ENCODE measurements at regions not wholly inside any gene's neighbourhood (a gene's known extent, or its start where the extent isn't known, plus 50 kb on each side); places are given as distances from the start of the nearest gene placed in this dataset.

DNA sequence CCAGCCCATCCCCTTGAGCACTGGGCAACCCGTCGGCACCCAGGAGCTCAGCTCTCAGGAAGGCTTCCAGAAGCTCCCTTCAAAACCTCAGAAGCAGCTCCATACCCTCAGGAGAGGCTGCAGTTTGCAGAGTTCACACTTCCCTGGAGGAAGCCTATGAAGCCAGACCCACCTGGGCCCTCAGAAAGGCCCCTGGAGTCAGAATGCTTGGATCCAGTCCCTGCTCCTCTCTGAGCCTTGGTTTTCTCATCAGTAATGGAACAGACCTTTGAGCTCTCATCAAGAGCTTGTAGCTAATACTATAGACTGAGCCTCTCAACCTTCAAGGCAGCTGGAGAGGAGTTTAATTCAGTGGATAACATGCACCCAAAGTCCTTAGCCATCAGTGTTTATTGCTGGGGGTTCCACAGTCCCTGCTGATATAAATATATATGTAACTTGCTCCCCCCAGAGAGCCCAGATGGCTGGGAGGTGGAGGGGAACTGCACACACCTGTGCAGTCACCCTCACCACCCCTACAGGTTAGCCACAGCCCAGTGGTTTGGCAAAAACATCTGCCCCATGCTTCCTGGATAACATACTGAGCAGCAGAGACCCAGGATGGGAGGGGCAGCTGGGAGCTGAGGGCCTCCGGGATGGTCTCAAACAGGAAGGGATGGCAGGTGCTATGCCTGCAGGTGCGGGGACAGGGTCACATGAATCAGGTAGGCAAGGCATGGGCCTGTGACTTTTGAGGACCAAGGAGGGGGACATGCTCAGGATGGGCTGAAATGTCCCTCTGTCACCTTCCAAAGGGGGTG, 120.1 kb downstream of the SNX5 start:
- intact Hi-C loops (cut with micrococcal nuclease), result no loop called here
- peak overlapping the region; percentile 46 for H3K4me3 Mint-ChIP-seq
- peak overlapping the region in 1 of 5 experiments; percentile 43 for H3K4me3 ChIP-seq (ENCODE audit: control extremely low read depth in 1 of 5, extremely low read depth in 1 of 5, insufficient read depth in 1 of 5, low read depth in 2 of 5, low read length in 4 of 5)
- WGBS (ENCODE audit: insufficient coverage), result 0% methylated on average over 4 of the region's 4 CpGs
- H3K4me1 ChIP-seq (ENCODE audit: control insufficient read depth in 2 of 2, insufficient read depth in 2 of 2, low read length in 2 of 2), result peaks cover 58 to 70% of the 10 kb centered on the region in 2 donors
- peak overlapping the region; percentile 61 for H3K4me2 ChIP-seq (replicated peaks; ENCODE audit: low read depth, low read length, poor library complexity, severe bottlenecking)
- no peaks in the 10 kb centered on the region for H3K27me3 Mint-ChIP-seq
- TF ChIP-seq, protein P1, sequence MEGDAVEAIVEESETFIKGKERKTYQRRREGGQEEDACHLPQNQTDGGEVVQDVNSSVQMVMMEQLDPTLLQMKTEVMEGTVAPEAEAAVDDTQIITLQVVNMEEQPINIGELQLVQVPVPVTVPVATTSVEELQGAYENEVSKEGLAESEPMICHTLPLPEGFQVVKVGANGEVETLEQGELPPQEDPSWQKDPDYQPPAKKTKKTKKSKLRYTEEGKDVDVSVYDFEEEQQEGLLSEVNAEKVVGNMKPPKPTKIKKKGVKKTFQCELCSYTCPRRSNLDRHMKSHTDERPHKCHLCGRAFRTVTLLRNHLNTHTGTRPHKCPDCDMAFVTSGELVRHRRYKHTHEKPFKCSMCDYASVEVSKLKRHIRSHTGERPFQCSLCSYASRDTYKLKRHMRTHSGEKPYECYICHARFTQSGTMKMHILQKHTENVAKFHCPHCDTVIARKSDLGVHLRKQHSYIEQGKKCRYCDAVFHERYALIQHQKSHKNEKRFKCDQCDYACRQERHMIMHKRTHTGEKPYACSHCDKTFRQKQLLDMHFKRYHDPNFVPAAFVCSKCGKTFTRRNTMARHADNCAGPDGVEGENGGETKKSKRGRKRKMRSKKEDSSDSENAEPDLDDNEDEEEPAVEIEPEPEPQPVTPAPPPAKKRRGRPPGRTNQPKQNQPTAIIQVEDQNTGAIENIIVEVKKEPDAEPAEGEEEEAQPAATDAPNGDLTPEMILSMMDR (IDR thresholded peaks at IDR 0.05), result no peak
- TF ChIP-seq EZH2 (IDR thresholded peaks at IDR 0.05; ENCODE audit: borderline replicate concordance, insufficient read depth, low read depth, low read length, poor library complexity, severe bottlenecking), result no peak
- ATAC-seq (ENCODE audit: low read depth), result peak; percentile 47
- peaks cover 71% of the 10 kb centered on the region for H3K4me1 Mint-ChIP-seq
- H3K27ac Mint-ChIP-seq, result peak overlapping the region; percentile 75
- H3K9me3 Mint-ChIP-seq (ENCODE audit: insufficient read depth), result peaks cover 4% of the 10 kb centered on the region
- H2AFZ ChIP-seq (ENCODE audit: insufficient read depth, low read depth, low read length, poor library complexity, severe bottlenecking), result no peak overlapping the region
- POLR2A ChIA-PET, result no interaction called here
- H3K27me3 ChIP-seq (replicated peaks in 1 of 4; ENCODE audit: control extremely low read depth in 1 of 4, control insufficient read depth in 3 of 4, insufficient read depth in 4 of 4, low read length in 3 of 4), result no peaks in the 10 kb centered on the region
- H4K20me1 ChIP-seq (ENCODE audit: control insufficient read depth, insufficient read depth, low read length, poor library complexity, severe bottlenecking), result no peaks in the 10 kb centered on the region
- H3K27ac ChIP-seq (ENCODE audit: low read length in 2 of 2), result peak overlapping the region in 1 of 2 donors; percentile 46
- peak overlapping the region; percentile 34 for H3K9ac ChIP-seq (ENCODE audit: low read length)
- no peaks in the 10 kb centered on the region for H3K36me3 ChIP-seq (replicated peaks in 1 of 2; ENCODE audit: control extremely low read depth in 1 of 2, control insufficient read depth in 1 of 2, extremely low read depth in 1 of 2, insufficient read depth in 2 of 2, low read length in 1 of 2)
- H3K9me3 ChIP-seq (ENCODE audit: control extremely low read depth in 1 of 3, control insufficient read depth in 2 of 3, insufficient read depth in 1 of 3, low read length in 2 of 3), result peaks cover 0 to 16% (median 6%) of the 10 kb centered on the region in 3 donors
- DNase-seq, result peak; percentile 36
- H3K79me2 ChIP-seq (ENCODE audit: control insufficient read depth, insufficient read depth, low read length), result no peaks in the 10 kb centered on the region
- CTCF ChIA-PET, result interaction anchor here (0.9 to 1.3 kb wide), 3 partner anchors 8 to 166 kb away, joined by 3 read pairs; partner anchors contain the start of gene RRBP1
